ENCODE measurements at regions not wholly inside any gene's neighbourhood (a gene's known extent, or its start where the extent isn't known, plus 50 kb on each side); places are given as distances from the start of the nearest gene placed in this dataset.
A peak's percentile ranks its signal among the peaks of the same experiment; 100 is the strongest.
"Not testable (repeated sequence)": the region's sequence is repeated elsewhere in the genome, so short reads cannot be mapped to it uniquely, and the experiment has no call there.

DNA sequence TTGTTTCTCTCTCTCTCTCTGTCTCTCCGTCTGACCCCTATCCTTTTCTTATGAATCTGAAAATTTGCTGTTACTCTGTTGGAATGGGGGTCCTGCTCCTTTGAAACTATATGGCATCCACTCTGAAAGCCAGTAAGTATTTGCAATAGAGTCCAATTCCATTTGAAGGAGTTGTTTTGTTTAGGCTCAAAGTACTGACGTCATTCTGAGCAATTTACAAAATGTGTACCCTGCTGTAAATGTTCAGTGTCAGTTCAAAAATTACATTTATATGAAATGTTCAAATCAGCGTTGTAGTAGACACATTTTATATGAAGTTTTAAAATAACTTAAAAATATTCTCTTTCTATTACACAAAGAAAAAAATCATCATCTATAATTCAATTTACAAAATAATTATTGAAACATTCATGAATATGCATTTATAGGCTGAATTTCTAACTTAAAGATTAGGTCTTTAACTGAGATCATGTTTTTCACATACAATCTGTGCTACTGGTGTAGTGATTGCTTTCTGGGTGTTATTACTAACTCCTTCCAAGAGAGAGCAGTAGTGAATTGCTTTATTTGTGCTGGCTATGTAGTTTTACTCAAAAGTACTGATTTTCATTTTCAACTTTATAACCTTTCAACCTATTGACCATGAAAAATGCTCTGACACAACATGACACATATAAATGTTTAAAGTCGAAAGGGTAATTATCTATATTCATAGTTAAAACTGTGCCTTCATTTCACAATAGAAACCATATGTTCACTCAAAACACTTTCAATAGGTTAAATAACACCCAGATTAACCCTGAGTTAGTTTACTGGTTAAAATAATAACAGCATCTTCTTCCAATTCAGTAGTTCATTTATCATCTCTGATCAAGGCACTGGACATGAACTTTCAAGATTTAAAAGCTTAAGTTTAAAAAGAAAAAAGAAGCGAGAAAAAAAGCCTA, 253.1 kb upstream of the ADGRL4 start:
- TF ChIP-seq, protein P1, sequence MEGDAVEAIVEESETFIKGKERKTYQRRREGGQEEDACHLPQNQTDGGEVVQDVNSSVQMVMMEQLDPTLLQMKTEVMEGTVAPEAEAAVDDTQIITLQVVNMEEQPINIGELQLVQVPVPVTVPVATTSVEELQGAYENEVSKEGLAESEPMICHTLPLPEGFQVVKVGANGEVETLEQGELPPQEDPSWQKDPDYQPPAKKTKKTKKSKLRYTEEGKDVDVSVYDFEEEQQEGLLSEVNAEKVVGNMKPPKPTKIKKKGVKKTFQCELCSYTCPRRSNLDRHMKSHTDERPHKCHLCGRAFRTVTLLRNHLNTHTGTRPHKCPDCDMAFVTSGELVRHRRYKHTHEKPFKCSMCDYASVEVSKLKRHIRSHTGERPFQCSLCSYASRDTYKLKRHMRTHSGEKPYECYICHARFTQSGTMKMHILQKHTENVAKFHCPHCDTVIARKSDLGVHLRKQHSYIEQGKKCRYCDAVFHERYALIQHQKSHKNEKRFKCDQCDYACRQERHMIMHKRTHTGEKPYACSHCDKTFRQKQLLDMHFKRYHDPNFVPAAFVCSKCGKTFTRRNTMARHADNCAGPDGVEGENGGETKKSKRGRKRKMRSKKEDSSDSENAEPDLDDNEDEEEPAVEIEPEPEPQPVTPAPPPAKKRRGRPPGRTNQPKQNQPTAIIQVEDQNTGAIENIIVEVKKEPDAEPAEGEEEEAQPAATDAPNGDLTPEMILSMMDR (conservative IDR thresholded peaks at IDR 0.05; ENCODE audit: low read depth, low read length), result peak; percentile 66
- no peak for DNase-seq (ENCODE audit: low read depth)

DNA sequence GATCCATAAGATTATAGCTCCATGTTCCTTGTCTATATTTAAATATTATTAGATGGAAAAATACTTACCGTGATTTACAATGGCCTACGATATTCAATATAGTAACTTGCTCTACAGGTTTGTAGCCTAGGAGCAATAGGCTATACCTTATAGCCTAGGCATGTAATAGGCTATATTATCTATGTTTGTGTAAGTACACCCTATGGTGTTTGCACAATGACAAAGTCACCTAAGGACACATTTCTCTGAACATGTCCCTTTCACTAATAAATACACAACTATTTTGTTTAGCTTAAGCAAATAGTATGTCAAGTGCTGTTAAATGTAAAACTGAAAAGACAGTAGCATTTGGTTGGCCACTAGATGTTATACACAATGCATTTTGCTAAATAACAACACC, 248.9 kb upstream of the ADGRL4 start:
- DNase-seq (ENCODE audit: low read depth), result no peak
- TF ChIP-seq, protein P1 (conservative IDR thresholded peaks at IDR 0.05; ENCODE audit: low read depth, low read length), result no peak
- no peak overlapping the region for H3K4me3 ChIP-seq (ENCODE audit: low read length)

More for the DNA sequence above, 253.1 kb upstream of the ADGRL4 start:
- no peak overlapping the region for H3K4me3 ChIP-seq (ENCODE audit: low read length)

DNA sequence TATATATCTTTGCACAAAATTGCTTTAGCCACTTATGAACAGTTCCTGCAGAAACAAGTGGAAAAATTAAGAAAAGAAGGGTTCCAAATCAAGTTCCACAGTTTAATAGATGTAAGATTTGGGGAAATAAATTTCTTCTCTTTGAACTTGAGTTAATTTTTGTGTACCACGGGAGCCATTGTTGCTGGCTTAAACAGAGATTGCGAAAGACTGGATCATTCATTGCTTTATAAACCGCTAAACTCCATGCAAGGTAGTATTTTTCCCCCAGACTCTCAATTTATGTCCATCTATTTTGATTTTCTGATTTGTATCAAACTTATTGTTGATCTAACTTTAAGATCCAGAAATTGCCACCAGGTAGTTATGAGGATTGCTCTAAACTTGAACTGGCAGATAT, 246.1 kb upstream of the ADGRL4 start:
- TF ChIP-seq, protein P1 (conservative IDR thresholded peaks at IDR 0.05; ENCODE audit: low read depth, low read length), result no peak
- no peak for DNase-seq (ENCODE audit: low read depth)
- H3K4me3 ChIP-seq (ENCODE audit: low read length), result no peak overlapping the region

DNA sequence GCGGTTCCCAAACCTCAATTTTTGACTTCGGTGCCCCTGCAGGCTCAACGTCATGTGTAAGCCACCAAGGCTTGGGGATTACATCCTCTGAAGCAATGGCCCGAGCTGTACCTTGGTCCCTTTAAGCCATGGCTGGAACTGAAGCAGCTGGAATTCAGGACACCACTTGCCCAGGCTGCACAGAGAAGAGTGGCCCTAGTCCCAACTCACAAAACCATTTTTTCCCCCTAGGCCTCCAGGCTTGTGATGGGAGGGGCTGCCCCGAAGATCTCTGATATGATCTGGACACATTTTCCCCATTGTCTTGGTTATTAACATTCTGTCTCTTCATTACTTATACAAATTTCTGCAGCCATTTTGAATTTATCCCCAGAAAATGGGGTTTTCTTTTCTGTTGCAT, 233.3 kb upstream of the ADGRL4 start:
- no peak overlapping the region for H3K4me3 ChIP-seq (ENCODE audit: low read length)
- no peak for DNase-seq (ENCODE audit: low read depth)
- TF ChIP-seq, protein P1 (conservative IDR thresholded peaks at IDR 0.05; ENCODE audit: low read depth, low read length), result no peak

DNA sequence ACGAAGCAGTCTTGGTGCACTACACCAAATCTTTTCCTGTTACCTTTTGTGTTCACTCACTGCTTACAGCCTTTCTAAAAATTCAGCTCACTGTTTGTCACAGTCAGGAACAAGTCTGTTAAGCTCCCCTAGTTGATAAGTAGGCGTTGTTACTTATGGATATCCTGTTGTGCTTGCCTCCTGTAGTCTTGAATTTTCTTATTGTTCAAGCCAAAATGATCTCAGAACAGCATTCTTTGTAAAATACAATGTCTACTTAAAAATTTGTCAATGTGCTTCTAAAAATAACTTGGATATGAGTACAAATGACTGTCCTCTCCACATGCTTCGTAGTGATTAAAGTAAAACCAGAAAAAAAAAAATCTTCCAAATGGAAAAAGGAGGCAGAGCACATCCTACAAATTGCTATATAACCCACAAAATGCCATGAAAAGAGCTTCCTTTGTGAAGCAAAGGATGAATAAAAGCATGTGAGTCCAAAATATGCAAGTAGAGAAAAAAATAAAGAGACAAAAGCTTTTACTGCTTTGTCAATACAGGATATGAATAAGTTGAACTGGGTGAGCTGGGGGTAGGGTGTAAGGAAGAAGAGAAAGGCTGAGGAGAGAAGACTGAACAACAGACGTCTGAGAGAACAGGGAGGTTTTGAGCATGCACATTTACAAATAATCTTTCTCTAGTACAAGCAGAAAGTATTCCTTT, 228.9 kb upstream of the ADGRL4 start:
- DNase-seq (ENCODE audit: low read depth), result no peak
- no peak overlapping the region for H3K4me3 ChIP-seq (ENCODE audit: low read length)
- TF ChIP-seq, protein P1 (conservative IDR thresholded peaks at IDR 0.05; ENCODE audit: low read depth, low read length), result no peak

DNA sequence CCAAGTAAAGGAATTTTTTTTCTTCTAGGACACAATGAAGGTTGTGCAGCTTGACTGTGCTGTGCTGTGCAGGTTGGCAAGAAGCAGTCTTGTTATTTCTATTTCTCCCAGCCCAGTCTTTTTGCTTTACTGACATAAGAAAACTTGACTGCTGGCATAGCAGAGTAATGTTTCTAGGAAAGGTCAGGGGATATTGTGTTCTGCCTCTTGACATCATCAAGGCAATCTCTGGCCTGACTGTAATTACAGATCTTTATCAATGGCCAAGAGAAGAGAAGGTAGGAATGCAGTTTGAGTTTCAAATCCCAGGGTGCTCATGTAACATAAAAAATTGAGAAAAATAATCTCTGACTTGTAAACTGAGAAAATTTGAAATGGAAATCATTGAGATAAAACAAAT, 226.3 kb upstream of the ADGRL4 start:
- TF ChIP-seq, protein P1 (conservative IDR thresholded peaks at IDR 0.05; ENCODE audit: low read depth, low read length), result no peak
- no peak for DNase-seq (ENCODE audit: low read depth)
- H3K4me3 ChIP-seq (ENCODE audit: low read length), result no peak overlapping the region

DNA sequence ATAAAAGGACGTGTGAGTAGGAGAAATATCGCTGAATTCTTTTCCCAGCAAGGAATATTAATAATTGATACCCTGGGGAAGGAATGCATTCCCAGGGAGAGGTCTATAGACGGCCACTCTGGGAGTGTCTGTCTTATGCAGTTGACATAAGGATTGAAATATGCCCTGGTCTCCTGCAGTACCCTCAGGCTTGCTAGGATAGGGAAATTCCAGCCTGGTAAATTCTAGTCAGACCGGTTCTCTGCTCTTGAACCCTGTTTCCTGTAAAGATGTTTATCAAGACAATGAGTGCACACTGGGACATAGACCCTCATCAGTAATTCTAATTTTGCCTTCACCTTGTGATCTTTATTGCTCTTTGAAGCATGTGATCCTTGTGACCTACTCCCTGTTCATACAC, 224.2 kb upstream of the ADGRL4 start:
- not testable (repeated sequence) for DNase-seq (ENCODE audit: low read depth); H3K4me3 ChIP-seq (ENCODE audit: low read length)
